H1 (cell line): ENCODE measurements at regions not wholly inside any gene's neighbourhood (a gene's known extent, or its start where the extent isn't known, plus 50 kb on each side); places are given as distances from the start of the nearest gene placed in this dataset.

ENCODE experiments used
- CTCF ChIP-seq, 3 experiments: IDR thresholded peaks; 1 replicate in 2 of 3; 2 replicates in 1 of 3; pipeline versions ENCODE4 v1.5.1 to v1.6.1; 2011; ENCODE audit warnings: low read length in 3 of 3, mild to moderate bottlenecking in 3 of 3, inconsistent platforms in 2 of 3, low read depth in 1 of 3, moderate library complexity in 1 of 3; ENCODE audit not compliant: insufficient read depth in 1 of 3; ENCODE audit errors: control extremely low read depth in 1 of 3
- EGR1 ChIP-seq: IDR thresholded peaks from 2 replicates; pipeline ENCODE4 v1.6.1; 2011; ENCODE audit warnings: low read depth, low read length, borderline replicate concordance
- POLR2A ChIP-seq, 2 experiments: IDR thresholded peaks; 1 replicate in 1 of 2; 2 replicates in 1 of 2; pipeline ENCODE4 v1.6.1; 2011; ENCODE audit warnings: low read depth in 2 of 2, low read length in 2 of 2, mild to moderate bottlenecking in 2 of 2; ENCODE audit errors: control extremely low read depth in 1 of 2
- TAF1 ChIP-seq: IDR thresholded peaks from 2 replicates; pipeline ENCODE4 v1.6.1; 2011; ENCODE audit warnings: mild to moderate bottlenecking, low read depth, low read length

GRCh38 chr2:22990246-22990645, 394.7 kb upstream of the KLHL29 start:
- TF ChIP-seq EGR1 (no peak), CTCF (IDR thresholded peaks at IDR 0.05; ENCODE audit: control extremely low read depth in 1 of 3, insufficient read depth in 1 of 3, low read depth in 1 of 3, low read length in 3 of 3) (no peak), POLR2A (IDR thresholded peaks at IDR 0.05; ENCODE audit: control extremely low read depth in 1 of 2, low read depth in 2 of 2, low read length in 2 of 2) (no peak), TAF1 (no peak)
